HG02870 (cell line): ENCODE measurements at regions not wholly inside any gene's neighbourhood (a gene's known extent, or its start where the extent isn't known, plus 50 kb on each side); places are given as distances from the start of the nearest gene placed in this dataset.

Experiments used
- ATAC-seq: cut with Tn5 transposase; IDR thresholded peaks from one replicate; pipeline ENCODE4 v1.9.1; 2021; ENCODE audit warnings: mild to moderate bottlenecking, moderate library complexity; ENCODE audit not compliant: unreplicated experiment

DNA sequence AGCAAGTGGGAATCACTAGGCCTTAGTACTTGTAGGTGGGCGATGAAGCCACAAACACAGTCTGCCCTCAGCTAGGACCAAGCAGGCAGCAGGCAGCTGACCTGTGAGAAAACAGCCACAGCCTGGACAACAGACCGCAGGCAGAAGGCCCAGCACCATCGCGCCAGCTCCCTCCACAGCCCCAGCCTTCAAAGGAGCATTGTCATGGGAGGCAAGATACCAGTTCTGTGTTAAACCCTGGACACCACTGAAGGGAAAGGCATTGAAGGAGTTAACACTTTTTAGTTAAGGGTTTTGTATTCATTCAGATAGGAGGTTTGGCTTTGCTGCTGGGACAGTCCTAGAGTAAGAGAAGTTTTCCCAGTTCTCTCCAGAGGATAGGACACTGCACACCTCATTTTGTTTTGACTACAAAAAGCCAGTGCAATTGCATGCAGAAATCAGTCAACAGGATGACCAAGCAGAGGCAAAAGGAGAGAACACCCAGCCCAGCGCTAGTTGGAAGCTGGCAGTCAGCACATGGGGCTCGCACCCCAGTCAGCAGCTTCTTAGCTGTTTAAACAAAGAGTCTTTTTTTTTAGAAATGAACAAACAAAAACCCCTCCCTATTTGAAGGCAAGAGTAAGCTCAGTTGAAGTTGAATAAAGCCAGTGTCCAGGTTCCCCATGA is 286.1 kb upstream of the TPM1 start:
- no peak for ATAC-seq

DNA sequence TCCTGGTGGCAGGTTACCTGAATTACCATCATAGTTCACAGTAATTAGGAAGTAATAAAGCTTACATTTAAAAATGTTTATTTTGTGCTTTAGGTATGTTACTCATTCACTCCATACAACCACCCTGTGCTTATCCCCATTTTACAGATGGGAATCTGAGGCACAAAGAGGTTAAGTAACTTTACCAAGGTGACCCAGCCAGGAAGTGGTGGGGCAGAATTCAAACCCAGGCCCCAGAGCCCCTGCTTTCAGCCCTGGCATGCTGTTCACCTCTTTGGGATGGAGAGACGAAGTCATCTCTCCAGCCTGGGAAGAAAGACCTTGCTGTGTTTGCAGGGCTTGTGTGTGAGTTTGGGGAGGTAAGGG is 285.6 kb upstream of the TPM1 start:
- no peak for ATAC-seq

DNA sequence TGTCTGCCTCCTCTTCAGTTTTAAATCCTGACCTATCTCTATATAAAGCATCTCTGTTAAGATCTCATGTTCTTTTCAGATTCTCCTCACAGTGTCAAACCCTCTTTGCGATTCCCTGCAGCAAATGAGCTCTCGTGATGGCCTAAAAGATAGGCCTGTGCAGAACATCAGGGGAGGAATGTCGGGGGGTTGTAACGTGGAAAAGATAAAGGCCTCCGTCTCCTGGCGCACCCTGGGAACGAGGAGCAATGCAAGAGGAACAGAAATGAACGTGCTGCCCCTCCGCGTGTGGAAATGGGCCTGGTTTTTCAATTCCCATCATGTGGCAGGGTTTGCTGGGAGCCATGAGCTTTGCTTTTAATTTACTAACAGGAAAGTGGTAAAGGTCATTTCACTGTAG is 285.0 kb upstream of the TPM1 start:
- no peak for ATAC-seq

DNA sequence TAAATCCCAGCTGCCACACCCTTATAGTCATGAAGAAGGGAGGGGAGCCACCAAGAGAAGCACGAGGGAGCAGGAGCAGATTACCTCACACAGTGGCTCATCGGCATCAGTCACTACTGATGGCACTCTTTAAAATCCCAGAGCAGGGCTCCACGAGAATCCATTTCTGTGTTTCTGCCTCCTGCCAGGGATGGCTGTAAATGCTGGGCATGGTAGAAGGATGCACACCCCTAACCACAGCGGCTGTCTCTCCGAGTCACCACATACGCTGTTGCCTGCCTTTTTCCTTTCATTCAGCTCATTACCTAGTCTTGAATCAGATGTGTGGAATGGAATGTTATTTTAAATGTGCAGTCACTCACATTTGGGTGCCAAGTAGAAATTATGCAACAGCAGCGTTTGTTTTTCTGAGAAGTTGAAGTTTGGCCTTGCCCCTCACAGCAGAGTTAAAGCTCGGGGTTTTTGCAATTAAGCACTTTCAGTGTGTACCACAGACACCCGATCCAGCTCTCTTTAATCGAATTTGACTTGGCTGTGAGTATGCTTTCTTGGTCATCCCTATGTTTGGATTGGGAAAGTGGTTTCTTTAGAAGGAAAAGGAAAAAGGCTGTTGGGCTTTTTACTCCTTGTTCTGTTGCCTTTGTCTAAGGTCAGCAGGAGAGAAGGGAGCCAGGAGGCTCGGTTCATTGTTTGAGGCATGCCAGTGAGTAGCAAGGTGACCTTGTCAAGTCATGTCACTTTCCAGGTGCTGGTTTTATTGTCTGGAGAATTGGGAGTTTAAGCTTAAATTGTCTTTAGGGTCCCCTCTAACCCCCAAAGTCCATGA is 284.2 kb upstream of the TPM1 start:
- no peak for ATAC-seq

DNA sequence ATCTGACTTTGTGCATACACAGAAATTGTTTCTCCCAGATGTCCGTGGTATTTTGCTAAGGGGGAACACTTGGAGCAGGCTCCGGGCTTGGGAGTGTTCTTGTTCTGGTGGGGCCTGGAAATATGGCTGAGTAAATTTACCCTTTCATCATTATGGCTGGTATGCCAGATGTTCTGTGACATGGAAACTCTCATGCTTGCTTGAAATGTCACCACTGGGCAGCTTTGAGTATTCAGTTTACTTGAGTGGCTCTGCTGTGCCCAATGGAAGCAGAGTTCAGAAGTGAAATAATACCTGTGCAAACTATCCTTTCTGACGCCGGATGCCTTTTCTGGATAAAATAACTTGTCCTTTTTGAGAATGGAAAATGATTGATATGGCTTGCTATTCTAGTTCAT is 283.6 kb upstream of the TPM1 start:
- no peak for ATAC-seq

DNA sequence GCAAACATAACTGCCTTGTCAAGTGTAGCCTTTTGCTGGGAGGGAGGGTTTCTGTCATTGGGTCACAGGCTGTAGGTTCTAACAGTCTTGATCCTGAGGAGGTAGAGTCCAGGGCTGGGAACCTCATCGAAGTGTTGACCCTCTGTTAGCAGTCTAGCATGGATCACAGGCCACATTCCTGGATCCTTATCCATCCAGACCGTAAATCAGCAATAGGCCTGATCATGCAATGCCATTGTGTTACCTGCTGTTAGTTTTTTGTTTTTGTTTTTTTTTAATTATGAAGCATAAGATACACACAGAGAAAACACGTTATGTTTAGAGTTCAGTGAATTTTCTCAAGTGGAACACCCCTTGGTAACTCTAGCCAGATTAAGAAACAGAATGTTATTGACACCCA is 282.0 kb upstream of the TPM1 start:
- ATAC-seq = no peak

DNA sequence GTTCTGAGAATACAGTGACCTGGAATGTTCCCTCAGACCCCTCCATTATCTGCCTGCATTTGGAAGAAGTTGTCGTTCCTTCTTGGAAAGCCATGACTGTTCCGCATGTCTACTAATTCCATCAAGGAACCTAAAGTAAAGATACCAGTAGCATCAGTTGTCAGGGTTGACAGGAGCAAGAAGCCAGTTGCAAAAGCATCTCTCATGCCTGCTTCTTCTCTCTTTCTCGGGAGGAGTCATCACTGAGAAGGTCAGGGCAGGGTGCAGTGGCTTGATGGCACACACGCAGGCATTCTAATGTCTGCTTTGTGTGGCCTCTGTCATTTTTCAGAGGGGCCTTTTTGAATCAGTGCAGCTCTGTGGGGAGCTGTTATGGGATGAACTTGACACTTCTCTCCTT is 276.6 kb upstream of the TPM1 start:
- ATAC-seq = no peak

DNA sequence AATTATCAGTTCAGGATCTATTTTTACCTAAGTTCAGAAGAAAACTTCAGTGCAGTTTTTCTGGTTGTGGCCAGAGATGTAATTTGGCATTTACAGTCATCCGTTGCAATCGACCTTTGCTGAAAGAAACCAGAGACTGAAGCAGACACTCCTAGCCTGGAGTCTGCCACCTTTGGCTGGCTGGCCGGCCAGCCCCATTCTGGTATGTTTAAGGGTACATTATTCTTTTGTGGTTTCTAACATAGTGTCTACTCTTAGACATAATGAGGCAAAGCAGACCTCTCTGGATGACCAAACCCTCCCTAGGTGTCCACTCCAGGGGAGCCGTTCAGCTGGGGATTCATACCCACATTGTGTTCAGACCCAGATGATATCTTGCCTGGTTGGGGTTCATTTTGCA is 275.9 kb upstream of the TPM1 start:
- ATAC-seq = no peak

DNA sequence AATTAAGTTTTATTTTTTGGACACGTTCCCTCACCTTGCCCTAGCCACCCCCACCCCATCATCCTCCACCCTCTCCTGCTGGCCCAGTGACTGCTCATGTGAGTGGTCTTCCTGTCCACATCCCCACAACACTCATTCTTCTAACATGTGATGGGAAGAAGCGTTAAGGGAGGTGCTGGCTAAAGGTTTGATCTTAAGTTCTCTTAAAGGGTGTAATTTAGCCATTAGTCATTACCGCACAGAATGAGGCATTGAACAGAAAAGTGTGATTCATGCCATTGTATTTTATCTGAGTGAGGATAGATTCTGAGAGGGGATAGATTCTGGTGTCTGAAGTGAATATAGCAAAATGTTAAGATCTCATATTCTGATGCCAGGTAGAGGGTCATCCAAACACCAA is 272.9 kb upstream of the TPM1 start:
- no peak for ATAC-seq

DNA sequence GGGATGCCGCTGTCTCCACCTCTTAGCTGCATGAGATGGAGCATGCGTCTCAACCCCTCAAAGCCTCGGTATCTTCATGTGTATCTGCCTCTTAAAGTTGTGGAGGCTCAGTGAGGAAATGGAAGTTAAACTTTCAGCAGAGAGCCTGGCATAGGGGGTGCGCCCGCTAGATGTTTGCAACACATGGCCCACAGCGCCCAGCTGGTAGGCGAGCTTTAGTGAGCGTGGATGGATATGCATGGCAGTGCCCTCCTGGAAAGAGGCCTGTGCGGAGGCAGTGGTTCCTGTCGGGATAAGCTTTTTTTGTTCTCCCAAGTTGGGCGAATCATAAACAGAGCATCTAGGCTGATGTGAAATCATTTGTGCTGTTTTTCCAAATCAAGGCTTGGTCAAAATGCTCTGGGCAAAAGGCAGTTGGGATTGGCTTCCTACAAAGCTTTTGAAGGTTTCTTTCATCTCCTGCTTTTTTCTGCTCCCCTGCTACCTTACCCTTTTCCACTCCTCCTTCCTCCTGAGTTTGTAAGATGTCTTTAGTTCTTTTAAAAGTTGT is 272.4 kb upstream of the TPM1 start:
- ATAC-seq = no peak

DNA sequence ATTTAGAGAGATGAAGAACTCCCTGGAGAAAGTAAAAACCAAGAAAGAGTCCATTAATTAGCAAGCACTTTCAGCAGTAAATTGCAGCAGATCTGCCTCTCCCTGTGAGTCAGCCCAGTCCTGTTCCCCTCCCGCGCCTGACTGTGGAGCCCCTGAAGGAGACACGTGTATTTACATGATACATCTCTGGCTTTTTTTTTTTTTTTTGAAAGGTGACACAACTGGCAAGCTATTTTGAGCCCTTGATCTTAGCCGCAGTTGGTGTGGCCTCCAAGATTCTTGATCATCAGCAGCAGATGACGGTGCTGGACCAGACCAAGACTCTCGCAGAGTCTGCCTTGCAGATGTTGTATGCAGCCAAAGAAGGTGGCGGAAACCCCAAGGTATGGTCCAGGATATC is 271.8 kb upstream of the TPM1 start:
- no peak for ATAC-seq

DNA sequence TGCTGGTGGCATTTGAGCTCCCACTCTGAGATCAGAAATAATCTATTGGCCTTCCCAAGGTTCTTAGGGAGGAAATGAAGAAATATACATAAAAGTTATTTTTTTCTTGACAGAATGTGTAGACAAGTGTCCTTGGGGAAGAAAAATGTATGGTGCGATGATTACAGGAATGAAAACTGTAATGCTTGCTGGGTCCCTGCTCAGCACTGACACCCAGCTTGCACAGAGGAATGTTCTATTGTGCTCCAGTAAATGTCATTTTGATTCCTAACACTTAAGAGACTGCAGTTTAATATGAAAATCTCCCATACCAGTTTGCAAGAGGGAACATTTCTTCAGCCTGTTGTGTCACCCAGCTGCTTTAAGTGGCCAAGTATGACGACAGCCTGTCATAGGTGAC is 271.3 kb upstream of the TPM1 start:
- ATAC-seq = no peak

DNA sequence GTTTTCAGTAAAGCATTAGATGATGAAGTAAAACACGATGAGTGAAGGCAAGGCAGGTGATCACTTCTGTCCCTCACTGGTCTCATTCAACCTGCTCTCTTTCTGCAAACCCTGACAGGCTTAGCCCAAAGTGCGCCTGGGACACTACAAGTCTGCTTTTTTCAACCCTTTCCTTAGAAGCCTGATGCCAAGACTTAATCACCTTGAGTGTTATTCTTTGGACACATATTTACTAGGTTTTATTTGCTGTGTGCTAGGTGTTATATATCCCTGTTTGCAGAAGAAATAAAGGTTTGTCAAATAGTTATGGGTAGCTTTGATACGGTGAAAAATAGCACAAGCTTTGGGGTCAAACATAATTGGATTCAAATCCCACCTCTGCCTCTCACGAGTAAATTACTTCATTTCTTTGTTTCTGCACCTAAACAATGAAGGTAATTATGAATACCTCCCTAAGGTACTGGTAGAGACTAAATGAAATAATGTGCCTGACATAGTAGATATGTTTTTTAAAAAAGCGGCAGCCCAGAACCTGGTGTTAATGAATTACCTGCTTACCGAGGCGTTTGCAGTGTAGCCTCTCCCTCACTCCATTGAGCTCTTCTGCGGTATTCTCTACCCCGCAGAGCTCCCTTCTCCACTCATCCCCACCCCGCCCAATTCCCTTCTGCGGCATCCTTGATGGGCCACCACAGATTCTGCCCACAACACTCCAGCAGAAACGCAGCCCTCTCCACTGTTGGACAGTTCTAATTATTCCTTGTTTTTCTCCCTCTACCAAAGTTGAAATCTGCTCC is 269.0 kb upstream of the TPM1 start:
- ATAC-seq = no peak

DNA sequence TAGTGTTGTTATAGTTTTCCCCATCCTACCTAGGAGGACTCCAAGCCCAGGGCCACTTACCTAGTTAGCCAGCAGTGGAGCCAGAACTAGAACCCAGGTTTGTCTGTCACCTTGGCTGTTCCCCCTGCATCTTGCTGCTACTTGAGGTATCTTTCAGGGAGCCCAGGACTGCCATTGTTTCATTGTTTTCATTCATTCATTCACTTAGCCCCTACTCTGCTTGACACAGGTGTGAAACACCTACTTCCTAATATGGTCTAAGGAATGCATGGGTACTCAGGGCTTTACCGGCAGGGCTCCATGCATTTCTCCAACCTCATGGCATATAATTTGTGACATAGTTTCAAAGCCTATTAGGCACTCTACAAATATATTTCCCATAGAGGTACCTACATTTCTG is 266.6 kb upstream of the TPM1 start:
- no peak for ATAC-seq

DNA sequence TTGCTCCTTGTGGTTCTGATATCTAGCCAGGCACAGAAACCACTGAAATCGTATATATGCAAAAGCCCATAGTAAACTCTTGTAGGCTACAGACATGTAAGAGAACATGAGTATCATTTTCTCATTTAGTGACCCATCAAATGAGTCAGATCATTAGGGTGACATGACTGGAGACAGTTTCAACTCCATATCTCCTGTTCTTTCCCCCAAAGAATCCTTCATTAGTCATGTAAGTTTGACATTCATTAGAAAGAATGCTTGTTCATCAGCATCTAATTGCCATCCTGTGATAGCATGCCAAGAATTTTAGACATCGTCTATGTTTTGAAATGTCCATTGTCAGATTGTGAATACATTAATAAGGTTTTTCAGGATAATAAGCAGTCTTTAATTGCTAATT is 264.9 kb upstream of the TPM1 start:
- no peak for ATAC-seq

DNA sequence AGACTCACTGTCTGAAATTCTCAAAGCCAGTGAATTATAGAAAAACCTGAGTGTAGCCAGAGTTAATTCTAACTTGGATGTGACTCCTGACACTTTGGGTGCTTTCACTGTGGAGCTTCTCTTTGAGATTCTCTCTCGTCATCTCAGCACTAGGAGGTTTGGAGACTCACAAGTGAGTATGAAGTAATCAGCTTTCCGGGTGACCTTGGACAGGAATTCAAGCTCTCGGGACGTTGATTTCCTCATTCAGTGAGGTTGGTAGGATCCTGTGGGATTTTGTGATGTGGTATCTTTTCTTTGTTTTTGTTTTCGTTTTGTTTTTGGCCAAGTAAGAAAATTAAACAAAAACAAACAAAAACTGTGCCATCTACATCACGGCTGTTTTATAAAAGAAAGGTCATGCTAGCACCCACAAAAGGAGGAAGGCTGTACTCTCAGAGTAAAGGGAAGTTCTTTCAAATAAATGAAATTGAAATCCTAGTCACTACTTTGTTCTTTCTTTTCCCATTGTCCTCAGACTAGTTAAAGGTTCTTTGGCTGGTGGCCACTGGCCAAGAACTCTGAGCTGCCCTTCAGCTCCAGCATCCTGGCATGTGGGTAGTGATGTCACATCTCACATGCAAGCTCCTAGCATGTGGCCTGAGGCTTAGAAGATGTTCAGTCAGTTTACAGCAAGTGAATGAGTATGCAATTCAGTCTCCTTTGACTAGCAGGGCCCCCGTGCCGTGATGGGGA is 263.3 kb upstream of the TPM1 start:
- no peak for ATAC-seq

DNA sequence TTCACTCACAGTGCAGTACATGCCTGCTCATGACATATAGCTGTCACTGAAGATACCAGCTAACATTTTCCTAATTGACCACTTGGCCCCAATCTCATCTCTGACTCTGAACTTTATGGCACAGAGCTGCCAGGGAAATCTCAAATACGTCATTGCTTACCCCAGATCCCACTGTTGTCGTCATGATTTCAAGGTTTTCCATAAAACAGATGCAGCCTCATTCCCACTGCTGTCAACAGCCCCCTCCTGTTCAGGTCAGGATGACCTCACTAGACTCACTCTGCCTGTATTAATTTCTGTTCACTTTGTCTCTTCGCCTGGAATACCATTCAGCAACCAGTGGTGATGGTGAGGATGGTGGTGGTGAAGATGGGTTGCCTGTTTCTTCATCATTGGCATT is 262.6 kb upstream of the TPM1 start:
- ATAC-seq = no peak

DNA sequence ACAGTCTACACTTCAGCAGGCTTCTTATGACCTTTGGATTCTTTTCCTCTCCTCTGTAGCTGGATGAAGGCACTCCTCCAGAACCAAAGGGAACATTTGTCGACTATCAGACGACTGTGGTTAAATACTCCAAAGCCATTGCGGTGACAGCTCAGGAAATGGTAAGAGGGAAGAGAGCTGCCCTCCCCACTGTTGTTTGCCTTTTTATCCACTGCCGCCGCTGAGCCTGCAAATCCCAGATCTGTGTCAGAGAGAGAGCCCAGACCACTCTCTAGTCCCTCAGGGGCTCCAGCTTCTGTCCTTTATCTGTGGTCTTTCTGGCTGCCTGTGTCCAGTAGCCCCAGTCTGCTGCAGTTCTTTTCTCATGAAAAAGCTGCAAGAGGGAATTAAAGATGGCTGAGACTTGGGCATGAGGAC is 261.5 kb upstream of the TPM1 start:
- no peak for ATAC-seq

DNA sequence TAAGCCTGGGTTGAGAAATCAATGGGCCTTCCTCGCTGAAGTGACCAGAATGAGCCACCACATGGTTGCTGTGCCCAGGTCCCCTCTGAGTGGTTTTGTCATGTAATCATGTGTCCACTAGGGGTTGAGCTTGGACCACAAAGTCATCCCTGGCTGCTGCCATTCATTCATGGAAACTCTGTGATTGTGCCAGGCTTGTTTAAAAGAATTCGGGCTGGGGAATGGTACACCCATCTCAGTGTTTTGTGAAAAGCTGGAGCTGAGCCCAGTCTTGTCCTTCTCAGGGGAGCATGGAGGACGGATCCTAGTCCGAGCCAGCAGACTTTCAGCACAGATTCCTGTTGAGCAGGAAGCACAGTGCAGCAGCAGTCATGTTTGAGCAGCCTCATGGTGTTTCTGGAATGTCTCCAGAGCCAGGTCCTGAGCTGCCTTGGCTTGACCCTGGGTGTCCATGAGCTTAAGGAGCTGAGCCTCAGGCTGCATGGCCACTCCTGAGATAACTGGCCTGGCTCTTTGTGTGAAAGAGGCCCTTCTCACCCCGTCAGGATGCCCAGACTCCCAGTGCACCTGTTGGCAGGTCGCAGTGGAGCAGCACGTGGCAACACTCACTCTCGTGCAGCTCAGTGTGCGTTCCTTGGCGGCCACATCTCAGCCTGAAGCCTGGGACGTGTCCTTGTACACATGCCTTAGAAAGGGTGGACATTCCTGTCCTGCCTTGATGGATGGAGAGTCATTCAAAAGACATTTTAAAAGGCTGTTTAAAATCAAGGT is 260.3 kb upstream of the TPM1 start:
- ATAC-seq = no peak

DNA sequence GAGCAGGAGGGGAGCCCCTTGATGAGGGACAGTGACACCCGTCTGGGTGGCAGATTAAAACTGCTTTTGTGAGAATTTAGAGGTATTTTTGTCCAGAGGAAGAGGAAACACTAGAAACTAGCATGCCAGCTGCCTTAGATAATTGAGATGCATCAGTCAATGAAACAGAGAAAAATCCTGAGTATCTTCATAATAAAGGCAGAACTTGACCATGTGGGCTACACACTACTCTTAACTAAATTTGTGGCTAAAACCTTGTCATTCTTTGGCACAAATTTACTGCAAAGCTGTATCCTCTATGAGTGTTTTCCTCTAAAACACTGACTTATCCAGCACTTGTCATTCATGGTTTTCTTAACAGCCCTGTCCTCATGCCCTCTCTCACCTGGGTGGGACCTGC is 259.7 kb upstream of the TPM1 start:
- no peak for ATAC-seq
